ENCODE measurements at regions not wholly inside any gene's neighbourhood (a gene's known extent, or its start where the extent isn't known, plus 50 kb on each side); places are given as distances from the start of the nearest gene placed in this dataset.

DNA sequence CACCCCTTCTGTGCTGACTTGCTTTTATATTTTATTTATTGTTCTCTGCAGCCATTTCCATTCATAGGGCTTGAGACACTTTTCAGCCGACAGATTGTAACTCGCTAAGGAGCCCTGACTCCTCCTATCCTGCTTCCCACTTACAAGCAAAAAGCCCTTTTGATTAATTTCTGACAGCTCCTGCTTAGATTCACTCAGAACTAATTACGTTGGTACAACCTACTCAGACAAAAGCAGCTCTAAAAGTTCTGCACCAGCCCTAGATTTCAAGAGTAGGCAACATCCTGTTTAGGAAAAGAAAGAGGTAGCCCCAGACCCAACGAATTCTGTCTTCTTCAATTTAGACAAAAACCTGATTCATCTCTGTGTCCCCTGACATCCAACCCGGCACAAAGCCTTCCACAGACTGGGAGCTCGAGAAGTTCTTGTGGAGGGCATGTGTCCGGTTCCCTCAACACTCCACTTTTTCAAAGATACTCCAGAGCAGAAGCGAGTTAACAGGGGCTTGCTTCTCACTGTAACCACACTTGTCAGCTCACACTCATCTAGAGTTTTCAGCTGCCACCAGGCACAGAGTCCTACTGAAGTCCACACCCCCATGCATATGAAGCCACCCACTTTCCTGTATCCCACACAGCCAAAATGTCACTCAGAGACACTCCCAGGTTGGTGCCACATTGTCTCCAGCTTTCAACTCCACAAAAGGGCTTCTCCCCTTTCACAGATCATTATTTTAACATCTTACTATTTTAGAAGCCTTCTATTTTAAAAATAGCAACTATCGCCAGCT is 113.6 kb upstream of the NFE2L3 start:
- TF ChIP-seq, protein P1, sequence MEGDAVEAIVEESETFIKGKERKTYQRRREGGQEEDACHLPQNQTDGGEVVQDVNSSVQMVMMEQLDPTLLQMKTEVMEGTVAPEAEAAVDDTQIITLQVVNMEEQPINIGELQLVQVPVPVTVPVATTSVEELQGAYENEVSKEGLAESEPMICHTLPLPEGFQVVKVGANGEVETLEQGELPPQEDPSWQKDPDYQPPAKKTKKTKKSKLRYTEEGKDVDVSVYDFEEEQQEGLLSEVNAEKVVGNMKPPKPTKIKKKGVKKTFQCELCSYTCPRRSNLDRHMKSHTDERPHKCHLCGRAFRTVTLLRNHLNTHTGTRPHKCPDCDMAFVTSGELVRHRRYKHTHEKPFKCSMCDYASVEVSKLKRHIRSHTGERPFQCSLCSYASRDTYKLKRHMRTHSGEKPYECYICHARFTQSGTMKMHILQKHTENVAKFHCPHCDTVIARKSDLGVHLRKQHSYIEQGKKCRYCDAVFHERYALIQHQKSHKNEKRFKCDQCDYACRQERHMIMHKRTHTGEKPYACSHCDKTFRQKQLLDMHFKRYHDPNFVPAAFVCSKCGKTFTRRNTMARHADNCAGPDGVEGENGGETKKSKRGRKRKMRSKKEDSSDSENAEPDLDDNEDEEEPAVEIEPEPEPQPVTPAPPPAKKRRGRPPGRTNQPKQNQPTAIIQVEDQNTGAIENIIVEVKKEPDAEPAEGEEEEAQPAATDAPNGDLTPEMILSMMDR (conservative IDR thresholded peaks at IDR 0.05 in 1 of 2, IDR thresholded peaks at IDR 0.05 in 1 of 2; ENCODE audit: low read depth in 1 of 2, low read length in 2 of 2) = no peak
- TF ChIP-seq EZH2 (IDR thresholded peaks at IDR 0.05; ENCODE audit: low read length, missing control alignments) = no peak
